KMS-11 (cell line): ENCODE measurements at regions not wholly inside any gene's neighbourhood (a gene's known extent, or its start where the extent isn't known, plus 50 kb on each side); places are given as distances from the start of the nearest gene placed in this dataset.

ENCODE experiments used
- H2AFZ ChIP-seq: fragments of 200-600 bp; sonication (generic); 2 replicates; pipeline ENCODE4 v1.6.1; 2016; ENCODE audit warnings: antibody characterized with exemption, mixed run types, low read depth
- H3K27ac ChIP-seq: fragments of 200-600 bp; sonication (generic); 2 replicates; pipeline ENCODE4 v1.6.1; 2016; ENCODE audit warnings: mild to moderate bottlenecking, mixed run types
- H3K27me3 ChIP-seq: fragments of 200-600 bp; sonication (generic); 2 replicates; pipeline ENCODE4 v1.6.1; 2017; ENCODE audit warnings: mild to moderate bottlenecking, low read depth, mixed run types, moderate library complexity; ENCODE audit not compliant: insufficient read depth
- H3K36me3 ChIP-seq: fragments of 200-600 bp; sonication (generic); 2 replicates; pipeline ENCODE4 v1.6.1; 2017; ENCODE audit warnings: mild to moderate bottlenecking, mixed run types; ENCODE audit not compliant: insufficient read depth
- H3K4me1 ChIP-seq: fragments of 200-600 bp; sonication (generic); 2 replicates; pipeline ENCODE4 v1.6.1; 2016; ENCODE audit warnings: mild to moderate bottlenecking, low read depth, mixed run types; ENCODE audit not compliant: poor library complexity, severe bottlenecking
- H3K4me2 ChIP-seq: fragments of 200-600 bp; sonication (generic); 2 replicates; pipeline ENCODE4 v1.7.0; 2016; ENCODE audit warnings: mild to moderate bottlenecking, mixed run types
- H3K4me3 ChIP-seq: fragments of 200-600 bp; sonication (generic); IDR thresholded peaks from 2 replicates; pipeline ENCODE4 v1.6.1; 2017; ENCODE audit warnings: low read depth, low read length, mixed read lengths; ENCODE audit not compliant: insufficient read depth
- H3K79me2 ChIP-seq: fragments of 200-600 bp; sonication (generic); 2 replicates; pipeline ENCODE4 v1.6.1; 2016; ENCODE audit warnings: low read depth, mixed run types; ENCODE audit not compliant: insufficient read depth
- H3K9ac ChIP-seq: fragments of 200-600 bp; sonication (generic); 2 replicates; pipeline ENCODE4 v1.6.1; 2016; ENCODE audit warnings: mild to moderate bottlenecking, mixed run types
- H4K20me1 ChIP-seq: fragments of 200-600 bp; sonication (generic); 2 replicates; pipeline ENCODE4 v1.6.1; 2016; ENCODE audit warnings: mild to moderate bottlenecking, mixed run types; ENCODE audit not compliant: insufficient read depth
- TF ChIP-seq, protein P1 (sequence below): fragments of 200-600 bp; sonication (generic); conservative IDR thresholded peaks from 2 replicates; pipeline ENCODE4 v1.6.1; 2017; ENCODE audit warnings: low read depth, mild to moderate bottlenecking, antibody characterized with exemption, low read length, moderate library complexity, mixed read lengths

DNA sequence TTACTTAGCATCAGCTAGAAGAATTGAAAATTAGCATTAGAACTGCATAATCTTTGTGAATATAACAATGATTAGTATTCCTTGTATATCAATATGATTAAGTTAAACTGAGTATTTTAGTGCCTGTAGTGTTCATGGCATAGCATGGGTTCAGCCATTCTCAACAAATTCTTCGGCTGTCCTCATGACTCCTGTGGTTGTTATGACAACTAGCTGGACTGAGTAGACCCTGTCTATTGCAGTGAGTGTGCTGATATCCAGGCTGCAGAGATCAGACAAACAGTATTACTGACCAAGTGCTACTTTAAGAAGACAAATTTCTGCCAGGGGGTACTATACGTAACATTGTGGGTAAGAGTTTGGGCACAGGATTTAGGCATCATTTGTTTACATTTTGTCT, 125.9 kb downstream of the NUDT12 start:
- H2AFZ ChIP-seq = no peak overlapping the region
- no peaks in the 10 kb centered on the region for H3K36me3 ChIP-seq
- TF ChIP-seq, protein P1, sequence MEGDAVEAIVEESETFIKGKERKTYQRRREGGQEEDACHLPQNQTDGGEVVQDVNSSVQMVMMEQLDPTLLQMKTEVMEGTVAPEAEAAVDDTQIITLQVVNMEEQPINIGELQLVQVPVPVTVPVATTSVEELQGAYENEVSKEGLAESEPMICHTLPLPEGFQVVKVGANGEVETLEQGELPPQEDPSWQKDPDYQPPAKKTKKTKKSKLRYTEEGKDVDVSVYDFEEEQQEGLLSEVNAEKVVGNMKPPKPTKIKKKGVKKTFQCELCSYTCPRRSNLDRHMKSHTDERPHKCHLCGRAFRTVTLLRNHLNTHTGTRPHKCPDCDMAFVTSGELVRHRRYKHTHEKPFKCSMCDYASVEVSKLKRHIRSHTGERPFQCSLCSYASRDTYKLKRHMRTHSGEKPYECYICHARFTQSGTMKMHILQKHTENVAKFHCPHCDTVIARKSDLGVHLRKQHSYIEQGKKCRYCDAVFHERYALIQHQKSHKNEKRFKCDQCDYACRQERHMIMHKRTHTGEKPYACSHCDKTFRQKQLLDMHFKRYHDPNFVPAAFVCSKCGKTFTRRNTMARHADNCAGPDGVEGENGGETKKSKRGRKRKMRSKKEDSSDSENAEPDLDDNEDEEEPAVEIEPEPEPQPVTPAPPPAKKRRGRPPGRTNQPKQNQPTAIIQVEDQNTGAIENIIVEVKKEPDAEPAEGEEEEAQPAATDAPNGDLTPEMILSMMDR = no peak
- H3K27ac ChIP-seq = no peak overlapping the region
- no peaks in the 10 kb centered on the region for H3K79me2 ChIP-seq
- H3K4me1 ChIP-seq = peaks cover 18% of the 10 kb centered on the region
- no peak overlapping the region for H3K4me3 ChIP-seq
- no peak overlapping the region for H3K9ac ChIP-seq
- H3K27me3 ChIP-seq = no peaks in the 10 kb centered on the region; the same call in 1 of the 2 replicates
- no peaks in the 10 kb centered on the region for H4K20me1 ChIP-seq
- H3K4me2 ChIP-seq = no peak overlapping the region

DNA sequence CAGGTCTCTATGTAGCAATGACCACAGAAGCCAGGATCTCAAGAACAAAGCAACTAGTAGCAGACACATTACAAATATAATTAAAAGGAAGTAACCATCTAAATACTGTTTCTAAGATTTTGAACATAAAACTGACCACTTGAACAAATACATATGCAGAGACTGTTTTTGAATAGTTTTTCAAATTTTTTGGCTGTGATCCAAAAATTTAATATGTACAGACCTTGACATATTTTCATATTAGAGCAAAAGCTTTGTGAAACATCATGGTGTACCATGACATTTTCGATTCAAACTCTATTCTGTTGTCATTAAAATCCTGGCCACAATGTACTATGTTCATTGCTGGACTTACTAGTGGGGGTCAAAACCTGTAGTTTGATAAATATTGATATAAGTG, 126.5 kb downstream of the NUDT12 start:
- no peak overlapping the region for H2AFZ ChIP-seq

GRCh38 chr5:103435136-103435889, 127.3 kb downstream of the NUDT12 start:
- Histone ChIP-seq H3K27ac (no peak overlapping the region), H3K27me3 (no peaks in the 10 kb centered on the region; the same call in 1 of the 2 replicates), H3K9ac (no peak overlapping the region), H3K79me2 (no peaks in the 10 kb centered on the region), H3K36me3 (no peaks in the 10 kb centered on the region), H3K4me1 (peaks cover 21% of the 10 kb centered on the region), H3K4me3 (no peak overlapping the region), H3K4me2 (no peak overlapping the region), H2AFZ (no peak overlapping the region), H4K20me1 (no peaks in the 10 kb centered on the region)
- TF ChIP-seq, protein P1 = no peak

More for the DNA sequence above, 126.5 kb downstream of the NUDT12 start:
- Histone ChIP-seq H3K36me3 (no peaks in the 10 kb centered on the region), H3K4me2 (no peak overlapping the region), H3K4me3 (no peak overlapping the region), H4K20me1 (no peaks in the 10 kb centered on the region), H3K4me1 (peaks cover 18% of the 10 kb centered on the region), H3K9ac (no peak overlapping the region), H3K27me3 (no peaks in the 10 kb centered on the region; the same call in 1 of the 2 replicates), H3K79me2 (no peaks in the 10 kb centered on the region), H3K27ac (no peak overlapping the region)
- TF ChIP-seq, protein P1 = no peak

DNA sequence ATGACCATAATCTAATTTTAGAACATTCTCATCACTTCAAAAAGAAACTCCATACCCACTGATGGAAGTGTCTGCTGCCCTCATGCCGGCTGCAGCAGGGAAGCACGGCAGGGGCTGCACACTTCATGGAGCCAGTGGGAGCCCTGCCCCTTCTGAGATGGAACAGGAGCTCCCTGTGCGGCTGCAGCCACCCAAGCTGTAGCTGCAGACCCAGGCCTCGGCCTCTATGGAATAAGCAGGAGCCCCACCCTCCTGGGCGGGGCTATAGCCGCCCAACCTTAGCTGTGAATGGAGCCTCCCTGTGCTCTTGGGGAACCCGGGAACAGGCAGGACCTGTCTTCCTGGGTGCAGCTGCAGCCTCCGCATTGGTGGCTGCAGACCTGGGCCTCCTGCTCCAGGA, 128.5 kb downstream of the NUDT12 start:
- no peak overlapping the region for H2AFZ ChIP-seq
- H3K27ac ChIP-seq = no peak overlapping the region
- H3K79me2 ChIP-seq = no peaks in the 10 kb centered on the region
- TF ChIP-seq, protein P1 = no peak
- no peaks in the 10 kb centered on the region for H3K36me3 ChIP-seq
- H3K27me3 ChIP-seq = no peaks in the 10 kb centered on the region; the same call in 1 of the 2 replicates
- H3K9ac ChIP-seq = no peak overlapping the region
- no peak overlapping the region for H3K4me3 ChIP-seq
- H3K4me2 ChIP-seq = no peak overlapping the region
- peaks cover 27% of the 10 kb centered on the region for H3K4me1 ChIP-seq
- no peaks in the 10 kb centered on the region for H4K20me1 ChIP-seq
